ENCODE measurements at regions not wholly inside any gene's neighbourhood (a gene's known extent, or its start where the extent isn't known, plus 50 kb on each side); places are given as distances from the start of the nearest gene placed in this dataset.
"Not testable (repeated sequence)": the region's sequence is repeated elsewhere in the genome, so short reads cannot be mapped to it uniquely, and the experiment has no call there.

DNA sequence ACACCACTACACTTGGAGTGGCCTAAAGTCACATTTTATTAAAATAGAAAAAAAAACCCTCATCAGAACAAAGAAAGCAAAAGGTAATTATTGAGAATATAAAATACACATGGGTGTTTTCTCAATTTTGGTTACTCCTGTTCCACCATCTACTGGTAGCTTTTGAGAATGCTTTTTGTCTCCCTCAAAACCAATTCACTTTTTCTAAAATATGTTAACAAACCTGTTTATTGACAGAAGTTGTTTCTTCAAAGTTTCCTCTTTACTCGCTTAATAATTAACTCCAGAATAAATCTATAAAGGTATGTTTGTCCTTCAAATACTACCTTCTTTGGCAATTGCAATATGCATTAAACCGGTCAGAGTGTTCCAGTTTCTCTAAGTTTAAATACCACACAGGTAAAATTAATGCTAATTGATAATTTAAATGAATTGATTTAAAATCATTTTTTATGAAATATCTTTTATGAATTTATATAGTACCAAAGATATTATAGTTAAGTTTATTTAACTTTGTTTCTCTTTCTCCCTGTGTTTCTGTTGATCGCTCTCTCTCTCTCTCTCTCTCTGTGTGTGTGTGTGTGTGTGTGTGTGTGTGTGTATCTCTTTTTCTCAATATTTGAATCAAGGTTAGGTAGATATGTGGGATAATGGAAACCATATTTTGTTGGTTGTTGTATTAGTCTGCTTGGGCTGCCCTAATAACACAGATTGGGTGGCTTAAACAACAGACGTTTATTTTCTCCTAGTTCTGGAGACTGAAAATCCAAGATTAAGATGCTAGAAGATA lies 487.4 kb downstream of the PRDM9 start:
- DNase-seq: no peak

DNA sequence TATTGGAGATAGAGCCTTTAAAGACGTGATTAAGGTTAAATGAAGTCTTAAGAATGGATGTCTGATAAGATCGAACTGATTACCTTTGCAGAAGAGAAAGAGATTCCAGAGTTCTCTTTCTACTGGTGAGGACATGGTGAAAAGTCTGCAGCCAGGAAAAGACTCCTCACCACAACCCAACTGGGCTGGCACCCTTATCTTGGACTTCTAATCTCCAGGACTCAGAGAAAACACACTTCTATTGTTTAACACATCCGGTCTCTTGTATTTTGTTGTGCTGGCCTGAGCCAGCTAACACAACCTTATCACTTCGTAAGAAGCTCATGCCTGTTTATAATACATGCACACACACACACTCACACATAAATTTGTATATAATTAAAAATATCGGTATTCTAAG lies 489.1 kb downstream of the PRDM9 start:
- DNase-seq: no peak

DNA sequence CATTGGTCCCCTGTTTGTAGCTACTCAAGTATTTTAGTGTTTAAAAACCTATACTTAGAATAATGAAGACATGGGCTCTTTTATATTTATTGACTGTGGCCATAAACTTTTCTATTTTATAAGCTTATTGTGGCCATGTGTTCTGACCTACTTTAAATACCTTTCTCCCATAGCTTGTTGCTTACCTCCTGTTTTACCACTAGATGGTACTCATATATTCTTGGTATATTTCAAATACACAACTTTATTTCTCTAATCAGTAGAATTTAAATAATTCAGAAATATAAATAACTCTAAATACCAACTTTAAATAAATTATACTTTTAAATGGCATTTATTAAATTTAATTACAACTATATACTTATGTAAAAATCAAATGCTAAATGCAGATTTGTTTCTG lies 498.0 kb downstream of the PRDM9 start:
- DNase-seq: no peak

DNA sequence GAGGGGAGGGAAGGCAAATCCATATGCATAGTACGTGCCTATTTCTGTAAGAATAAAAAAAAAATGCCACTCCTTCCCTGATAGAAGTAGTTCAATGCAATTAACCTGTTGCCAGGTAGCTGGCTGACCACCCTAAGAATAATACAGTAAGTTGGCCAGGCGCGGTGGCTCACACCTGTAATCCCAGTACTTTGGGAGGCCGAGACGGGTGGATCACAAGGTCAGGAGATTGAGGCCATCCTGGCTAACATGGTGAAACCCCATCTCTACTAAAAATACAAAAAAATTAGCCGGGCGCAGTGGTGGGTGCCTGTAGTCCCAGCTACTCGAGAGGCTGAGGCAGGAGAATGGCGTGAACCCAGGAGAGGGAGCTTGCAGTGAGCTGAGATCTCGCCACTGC lies 510.3 kb downstream of the PRDM9 start:
- DNase-seq: not testable (repeated sequence)

DNA sequence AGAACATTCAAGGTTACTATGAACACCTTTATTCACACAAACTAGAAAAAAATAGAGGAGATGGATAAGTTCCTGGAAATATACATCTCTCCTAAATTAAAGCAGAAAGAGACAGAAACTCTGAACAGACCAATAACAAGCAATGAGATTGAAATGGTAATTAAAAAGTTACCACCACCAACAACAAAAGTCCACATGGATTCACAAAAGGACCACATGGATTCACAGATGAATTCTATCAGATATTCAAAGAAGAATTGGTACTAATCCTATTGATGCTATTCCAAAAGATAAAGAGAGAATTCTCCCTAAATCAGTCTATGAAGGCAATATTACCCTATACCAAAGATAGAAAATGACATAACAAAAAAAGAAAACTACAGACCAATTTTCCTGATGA lies 518.9 kb downstream of the PRDM9 start:
- no peak for DNase-seq

DNA sequence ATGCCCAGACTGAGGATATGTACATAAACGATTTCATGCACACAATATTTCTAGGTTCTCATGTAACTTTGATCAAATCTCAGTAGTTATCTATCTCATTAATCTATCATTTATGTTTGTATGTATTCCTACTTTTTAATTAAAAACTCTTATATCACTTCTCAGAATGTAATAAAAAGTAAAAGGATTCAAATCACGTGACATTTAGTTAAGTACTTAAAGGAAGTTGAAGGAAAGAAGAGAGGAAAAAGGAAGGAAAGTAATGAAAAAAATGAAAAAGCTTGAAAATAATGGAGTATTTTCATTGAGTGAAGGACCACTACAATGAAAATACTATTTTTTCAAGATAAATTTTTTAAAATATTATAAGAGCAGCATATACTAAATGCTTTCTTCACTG lies 535.3 kb downstream of the PRDM9 start:
- no peak for DNase-seq

- no peak for DNase-seq
Observed at GRCh38 chr5:24045046-24045445, 537.6 kb downstream of the PRDM9 start.

- no peak for DNase-seq
Observed at GRCh38 chr5:24053737-24054136, 546.3 kb downstream of the PRDM9 start.

- no peak for DNase-seq
Observed at GRCh38 chr5:24059006-24059405, 551.6 kb downstream of the PRDM9 start.

GRCh38 chr5:24059716-24060115 lies 552.3 kb downstream of the PRDM9 start:
- no peak for DNase-seq

GRCh38 chr5:24065779-24066178 lies 558.4 kb downstream of the PRDM9 start:
- no peak for DNase-seq

DNA sequence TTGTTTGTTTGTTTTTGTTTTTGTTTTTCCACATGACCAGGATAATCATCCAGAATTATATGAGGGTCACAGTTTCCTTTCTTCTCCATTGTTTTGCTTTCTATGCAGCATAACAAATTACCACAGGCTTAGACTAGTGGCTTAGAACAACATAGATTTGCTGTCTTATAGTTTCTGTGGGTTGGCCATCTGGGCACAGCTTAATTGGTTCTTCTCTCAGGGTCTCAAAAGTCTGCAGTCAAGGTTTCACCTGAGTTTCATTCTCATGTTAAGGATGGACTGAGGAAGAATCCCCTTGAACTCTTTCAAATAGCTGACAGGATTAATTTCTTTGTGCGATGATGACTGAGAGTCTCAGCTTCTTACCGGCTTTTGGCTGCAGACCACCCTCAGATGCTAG lies 559.8 kb downstream of the PRDM9 start:
- no peak for DNase-seq

GRCh38 chr5:24068524-24068923 lies 561.1 kb downstream of the PRDM9 start:
- no peak for DNase-seq

DNA sequence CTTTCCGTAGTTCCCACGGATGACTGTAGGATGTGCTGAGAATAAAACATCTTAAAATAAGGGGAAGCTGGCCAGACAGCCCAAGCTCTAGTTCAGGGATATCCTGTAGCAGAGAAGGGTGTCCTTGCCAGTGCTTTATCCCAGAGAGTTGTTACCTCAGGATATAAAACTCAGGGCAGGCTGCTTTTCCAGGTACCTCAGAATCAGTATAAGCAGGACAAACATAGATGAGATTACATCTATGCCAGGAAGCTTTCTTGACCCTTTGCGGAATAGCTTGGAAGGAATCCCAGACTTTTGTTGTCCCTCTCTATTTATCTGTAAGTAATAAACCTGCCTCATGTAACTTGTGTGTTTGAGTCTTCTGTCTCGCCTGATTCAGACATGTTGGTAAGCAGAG lies 565.7 kb downstream of the PRDM9 start:
- no peak for DNase-seq

DNA sequence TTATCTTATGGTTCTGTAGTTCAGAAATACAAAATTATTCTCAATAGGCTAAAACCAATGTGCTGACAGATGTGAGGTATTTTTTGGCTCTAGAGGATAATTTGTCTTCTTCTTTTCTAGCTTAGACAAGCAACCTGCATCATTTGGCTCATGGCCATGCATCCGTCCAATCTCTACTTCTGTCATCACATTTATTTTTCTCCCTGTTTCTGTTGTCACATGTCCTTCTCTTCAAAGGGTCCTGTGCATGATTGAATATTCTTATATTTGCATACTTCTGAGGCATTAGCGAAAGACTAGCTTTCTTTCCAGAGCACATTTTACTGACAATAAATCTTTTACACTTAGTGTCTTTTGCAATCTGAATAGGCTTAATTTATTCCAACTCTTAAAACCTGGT lies 564.7 kb downstream of the CDH10 start:
- DNase-seq: no peak

DNA sequence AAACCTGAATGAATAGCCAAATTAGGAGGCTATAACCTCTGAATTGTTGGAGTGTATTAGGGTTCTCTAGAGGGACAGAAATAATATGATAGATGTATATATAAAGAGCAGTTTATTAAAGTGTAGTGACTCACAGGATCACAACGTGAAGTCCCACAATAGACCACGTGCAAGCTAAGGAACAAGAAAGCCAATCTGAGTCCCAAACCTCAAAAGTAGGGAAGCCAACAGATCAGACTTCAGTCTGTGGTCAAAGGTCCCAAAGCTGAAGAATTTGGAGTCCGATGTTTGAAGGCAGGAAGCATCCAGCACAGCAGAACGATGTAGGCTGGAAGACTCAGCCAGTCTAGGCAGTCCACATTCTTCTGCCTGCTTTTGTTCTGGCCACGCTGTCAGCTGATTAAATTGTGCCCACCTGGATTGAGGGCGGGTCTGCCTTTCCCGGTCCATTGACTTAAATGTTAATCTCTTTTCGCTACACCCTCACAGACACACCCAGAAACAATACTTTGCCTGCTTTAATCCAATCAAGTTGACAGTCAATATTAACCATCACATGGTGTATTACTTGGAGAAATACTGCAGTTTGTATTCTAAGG lies 550.6 kb downstream of the CDH10 start:
- DNase-seq: no peak

DNA sequence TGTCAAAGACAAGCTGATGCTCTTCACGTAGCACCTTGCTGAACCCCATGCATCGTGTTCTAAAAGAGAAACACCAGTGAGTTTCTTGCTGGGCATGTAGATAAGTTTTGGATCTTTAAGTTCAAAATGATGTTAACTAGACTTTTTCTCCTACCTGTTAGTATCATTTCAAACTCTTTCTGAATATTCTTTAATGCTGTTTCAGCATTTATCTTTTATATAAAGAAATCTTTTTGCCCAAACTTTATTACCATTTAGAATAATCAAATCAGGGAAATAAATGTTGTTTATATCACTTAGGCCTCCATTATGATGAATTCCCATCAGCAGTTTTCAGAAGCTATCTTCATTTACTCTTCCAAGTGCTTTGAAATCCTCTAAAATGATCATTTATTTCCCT lies 542.8 kb downstream of the CDH10 start:
- no peak for DNase-seq

DNA sequence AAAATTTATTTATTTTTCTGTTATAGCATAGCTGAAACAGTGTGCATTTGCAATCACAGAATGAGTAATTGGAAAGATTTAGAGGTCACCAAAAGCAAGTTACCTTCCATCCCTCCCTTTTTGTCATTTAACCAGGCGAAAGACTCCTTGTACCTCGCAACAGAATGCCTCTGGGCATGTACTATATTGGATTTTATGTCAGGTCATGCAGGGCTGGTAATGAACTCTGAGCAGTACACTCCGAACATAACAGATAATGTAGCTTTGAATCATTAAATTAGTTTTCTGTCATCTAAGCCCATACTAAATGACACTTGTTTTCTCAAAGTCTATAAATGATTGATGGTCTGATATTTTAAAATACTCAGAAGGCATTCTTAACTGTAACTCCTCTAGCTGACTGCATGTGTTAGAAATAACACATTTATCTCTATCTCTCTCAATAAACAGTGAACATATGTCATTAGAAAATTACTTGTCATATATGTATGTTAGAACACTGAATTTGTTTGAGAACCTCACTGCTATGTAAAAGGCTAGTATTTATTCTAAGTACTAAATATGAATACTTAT lies 541.2 kb downstream of the CDH10 start:
- DNase-seq: no peak

GRCh38 chr5:24110004-24110615 lies 534.7 kb downstream of the CDH10 start:
- DNase-seq: no peak

DNA sequence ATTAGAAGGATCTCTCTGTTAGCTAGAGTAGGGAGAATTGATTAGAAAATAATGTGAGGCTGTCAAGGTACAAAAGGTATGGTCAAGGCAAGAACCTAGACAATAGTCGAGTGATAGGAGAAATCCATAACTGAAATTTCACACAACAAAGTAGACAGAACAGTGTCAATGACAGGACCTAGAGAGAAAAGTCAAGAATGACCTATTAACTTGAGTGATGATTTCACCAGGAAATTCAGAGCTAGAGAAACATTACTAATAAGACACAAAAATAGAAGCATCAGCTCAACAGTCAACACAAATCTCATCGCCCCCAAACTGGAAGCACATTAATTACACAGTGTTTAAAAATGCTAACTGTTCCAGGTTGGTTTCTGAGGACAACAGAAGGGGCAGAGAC lies 532.4 kb downstream of the CDH10 start:
- no peak for DNase-seq

- DNase-seq: no peak
Observed at GRCh38 chr5:24118351-24118750, 526.4 kb downstream of the CDH10 start.

DNA sequence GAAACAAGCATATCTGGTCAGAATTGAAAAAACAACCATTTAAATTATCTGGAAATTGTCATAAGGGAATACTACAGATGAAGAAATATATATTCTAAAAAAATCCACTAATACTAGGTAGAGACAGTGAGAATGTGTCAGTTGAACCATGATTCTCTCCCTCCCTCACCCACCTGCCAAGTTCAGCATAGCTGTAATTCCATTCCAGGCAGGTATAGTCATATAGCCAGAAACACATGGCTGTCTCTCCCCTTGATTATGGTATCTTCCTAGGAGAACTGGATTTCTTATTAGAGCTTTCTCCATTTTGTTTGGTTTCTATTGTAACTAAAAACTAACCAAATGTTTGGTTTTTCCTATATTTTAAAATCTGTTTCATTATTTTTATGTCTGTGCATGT lies 509.2 kb downstream of the CDH10 start:
- DNase-seq: no peak

DNA sequence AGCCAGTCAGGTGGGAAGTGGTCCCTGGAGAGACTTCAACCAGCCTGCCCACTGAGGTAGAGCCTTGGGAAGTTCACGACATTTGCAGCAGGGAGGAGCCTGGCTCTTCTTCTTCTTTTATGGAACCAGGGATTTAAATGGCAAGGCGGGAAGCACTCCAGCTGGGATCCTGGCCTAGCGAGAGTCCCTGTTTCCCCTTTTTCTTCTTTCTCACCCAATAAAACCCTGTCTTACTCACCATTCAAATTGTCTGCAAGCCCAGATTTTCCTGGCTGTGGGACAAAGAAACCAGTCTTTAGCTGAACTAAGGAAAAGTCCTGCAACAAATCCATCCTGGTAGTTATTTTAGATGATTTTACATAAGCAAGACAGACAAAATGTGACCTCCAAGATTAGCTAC lies 503.7 kb downstream of the CDH10 start:
- no peak for DNase-seq

GRCh38 chr5:24142341-24142740 lies 502.4 kb downstream of the CDH10 start:
- DNase-seq: no peak

Data from CD4-positive, alpha-beta T cell treated with Interleukin-12 subunit alpha and Interleukin-12 subunit beta, for 1 hour (primary cell).